ENCODE measurements at regions not wholly inside any gene's neighbourhood (a gene's known extent, or its start where the extent isn't known, plus 50 kb on each side); places are given as distances from the start of the nearest gene placed in this dataset.
"Not testable (repeated sequence)": the region's sequence is repeated elsewhere in the genome, so short reads cannot be mapped to it uniquely, and the experiment has no call there.

- no peak for DNase-seq
These were observed 875.5 kb upstream of the SORCS1 start for GRCh38 chr10:108039821-108040584.

GRCh38 chr10:108037061-108037460, 872.6 kb upstream of the SORCS1 start:
- no peak for DNase-seq

GRCh38 chr10:108036265-108036664, 871.8 kb upstream of the SORCS1 start:
- no peak for DNase-seq

GRCh38 chr10:108034829-108035228, 870.3 kb upstream of the SORCS1 start:
- DNase-seq = no peak

GRCh38 chr10:108033518-108033917, 869.0 kb upstream of the SORCS1 start:
- DNase-seq = not testable (repeated sequence)

- no peak for DNase-seq
These were observed 867.0 kb upstream of the SORCS1 start for GRCh38 chr10:108031505-108031904.

- DNase-seq = no peak
These were observed 850.3 kb upstream of the SORCS1 start for GRCh38 chr10:108014902-108015177.

- DNase-seq = no peak
These were observed 849.8 kb upstream of the SORCS1 start for GRCh38 chr10:108014145-108014901.

GRCh38 chr10:108005627-108006026, 841.1 kb upstream of the SORCS1 start:
- DNase-seq = no peak

- DNase-seq = no peak
These were observed 839.1 kb upstream of the SORCS1 start for GRCh38 chr10:108003576-108003975.

GRCh38 chr10:108003061-108003460, 838.6 kb upstream of the SORCS1 start:
- no peak for DNase-seq

GRCh38 chr10:108000365-108000764, 835.9 kb upstream of the SORCS1 start:
- no peak for DNase-seq

GRCh38 chr10:107994621-107995270, 830.2 kb upstream of the SORCS1 start:
- DNase-seq = no peak

- DNase-seq = no peak
These were observed 822.1 kb upstream of the SORCS1 start for GRCh38 chr10:107986571-107986970.

- DNase-seq = no peak
These were observed 820.1 kb upstream of the SORCS1 start for GRCh38 chr10:107984581-107984980.

GRCh38 chr10:107984149-107984548, 819.6 kb upstream of the SORCS1 start:
- DNase-seq = no peak

- DNase-seq = no peak
These were observed 813.9 kb upstream of the SORCS1 start for GRCh38 chr10:107978455-107978854.

GRCh38 chr10:107971973-107972372, 807.5 kb upstream of the SORCS1 start:
- no peak for DNase-seq

GRCh38 chr10:107971411-107971810, 806.9 kb upstream of the SORCS1 start:
- DNase-seq = no peak

- DNase-seq = no peak
These were observed 806.0 kb upstream of the SORCS1 start for GRCh38 chr10:107970512-107970911.

GRCh38 chr10:107969936-107970335, 805.4 kb upstream of the SORCS1 start:
- DNase-seq = no peak

GRCh38 chr10:107966826-107967225, 802.3 kb upstream of the SORCS1 start:
- no peak for DNase-seq

GRCh38 chr10:107952649-107953556, 788.4 kb upstream of the SORCS1 start:
- DNase-seq = no peak
